Endothelial cell of umbilical vein (primary cell): ENCODE measurements at regions not wholly inside any gene's neighbourhood (a gene's known extent, or its start where the extent isn't known, plus 50 kb on each side); places are given as distances from the start of the nearest gene placed in this dataset.

Experiments used
- BruUV-seq: library from RNA; stranded (reverse); fragments of 400-500 nt; replicated peaks from 2 replicates; lab custom pipeline; 2021; lab: Mats Ljungman, UMichigan
- CTCF ChIA-PET: fragments of 300-600, 350-600 bp; sonication (Branson Sonifier 250); formaldehyde crosslinking; loops from one replicate; lab custom pipeline; 2021; ENCODE audit warnings: antibody characterized with exemption, inconsistent platforms; lab: Charles Lee
- POLR2A ChIA-PET: fragments of 300-600, 350-600 bp; sonication (Branson Sonifier 250); formaldehyde crosslinking; loops from one replicate; lab custom pipeline; 2021; ENCODE audit warnings: antibody characterized with exemption, inconsistent platforms; lab: Charles Lee
- DNase-seq: peaks from one replicate; pipeline ENCODE4 v3.0.0-alpha.2; 2011; ENCODE audit warnings: low read depth, low spot score
- FAIRE-seq: peaks from 2 replicates; lab custom pipeline; 2011; peaks lifted over from hg19 to GRCh38; lab: Jason Lieb, UNC
- H2AFZ ChIP-seq: 2 replicates; pipeline ENCODE4 v1.6.0; 2012; ENCODE audit warnings: low read depth, low read length, control low read depth, inconsistent platforms
- H3K27ac ChIP-seq: 2 replicates; pipeline ENCODE4 v1.5.1; 2011; ENCODE audit warnings: low read depth, mild to moderate bottlenecking, control low read depth, low read length, moderate library complexity; ENCODE audit not compliant: insufficient read depth
- H3K27me3 ChIP-seq, 2 experiments: 2 replicates each; pipeline versions ENCODE4 v1.6.0 to v1.6.1; 2011; ENCODE audit warnings: low read length in 2 of 2, mixed read lengths in 1 of 2; ENCODE audit not compliant: control insufficient read depth in 2 of 2, insufficient read depth in 2 of 2
- H3K36me3 ChIP-seq, 2 experiments: 2 replicates in 1 of 2; 3 replicates in 1 of 2; pipeline ENCODE4 v1.5.1; 2011; ENCODE audit warnings: low read length in 2 of 2, mild to moderate bottlenecking in 1 of 2, moderate library complexity in 1 of 2; ENCODE audit not compliant: control insufficient read depth in 2 of 2, insufficient read depth in 2 of 2; ENCODE audit errors: extremely low read depth in 1 of 2
- H3K4me1 ChIP-seq: 3 replicates; pipeline ENCODE4 v1.5.1; 2011; ENCODE audit warnings: mild to moderate bottlenecking, low read length; ENCODE audit not compliant: control insufficient read depth, insufficient read depth; ENCODE audit errors: extremely low read depth
- H3K4me2 ChIP-seq: 2 replicates; pipeline ENCODE4 v1.6.1; 2011; ENCODE audit warnings: low read length, control low read depth, mixed read lengths; ENCODE audit not compliant: insufficient read depth
- H3K4me3 ChIP-seq, 3 experiments: fragments of 200-600 bp in 1 of 3; sonication (generic), shearing (Covaris generic) in 1 of 3; replicated peaks in 1 of 3; 2 replicates each; pipeline ENCODE4 v1.5.1; 2011 to 2016; ENCODE audit warnings: control low read depth in 3 of 3, low read length in 3 of 3, mild to moderate bottlenecking in 2 of 3, inconsistent platforms in 1 of 3, low read depth in 1 of 3, moderate library complexity in 1 of 3; ENCODE audit not compliant: insufficient read depth in 1 of 3
- H3K79me2 ChIP-seq: 2 replicates; pipeline ENCODE4 v1.6.0; 2012; ENCODE audit warnings: low read length, inconsistent platforms; ENCODE audit not compliant: control insufficient read depth, insufficient read depth
- H3K9ac ChIP-seq: replicated peaks from 2 replicates; pipeline ENCODE3; 2011; ENCODE audit warnings: low read length, control low read depth; ENCODE audit not compliant: insufficient read depth; ENCODE audit errors: extremely low read depth
- H3K9me1 ChIP-seq: replicated peaks from 3 replicates; pipeline ENCODE4 v1.6.0; 2011; ENCODE audit warnings: mild to moderate bottlenecking, low read length; ENCODE audit not compliant: control insufficient read depth, insufficient read depth; ENCODE audit errors: extremely low read depth
- H3K9me3 ChIP-seq: replicated peaks from 2 replicates; pipeline ENCODE4 v1.5.1; 2012; ENCODE audit warnings: low read length, inconsistent platforms; ENCODE audit not compliant: control insufficient read depth, insufficient read depth
- H4K20me1 ChIP-seq: replicated peaks from 2 replicates; pipeline ENCODE3; 2011; ENCODE audit warnings: mild to moderate bottlenecking, low read length; ENCODE audit not compliant: control insufficient read depth, insufficient read depth; ENCODE audit errors: extremely low read depth
- CTCF ChIP-seq, 2 donors: IDR thresholded peaks; 1 replicate in 1 of 2; 2 replicates in 1 of 2; pipeline ENCODE4 v1.5.1; 2011; ENCODE audit warnings: low read length in 2 of 2, mild to moderate bottlenecking in 2 of 2, moderate library complexity in 2 of 2, control low read depth in 1 of 2, inconsistent platforms in 1 of 2, low read depth in 1 of 2; ENCODE audit not compliant: insufficient read depth in 1 of 2; ENCODE audit errors: extremely low read depth in 1 of 2
- EZH2 ChIP-seq: IDR thresholded peaks from 2 replicates; pipeline ENCODE4 v1.6.1; 2012; ENCODE audit warnings: borderline replicate concordance, low read depth, mild to moderate bottlenecking, moderate library complexity, low read length, inconsistent platforms; ENCODE audit not compliant: severe bottlenecking
- FOS ChIP-seq: IDR thresholded peaks from 2 replicates; pipeline ENCODE4 v1.6.1; 2011; ENCODE audit warnings: mild to moderate bottlenecking, low read length, moderate library complexity, borderline replicate concordance; ENCODE audit not compliant: insufficient read depth
- GATA2 ChIP-seq: IDR thresholded peaks from 2 replicates; pipeline ENCODE4 v1.7.0; 2011; ENCODE audit warnings: low read depth, mild to moderate bottlenecking, moderate library complexity, mixed read lengths, low read length; ENCODE audit not compliant: insufficient read length, insufficient read depth
- JUN ChIP-seq: IDR thresholded peaks from 2 replicates; pipeline ENCODE4 v1.6.1; 2011; ENCODE audit warnings: borderline replicate concordance, low read depth; ENCODE audit not compliant: insufficient read length, insufficient read depth
- MAX ChIP-seq: IDR thresholded peaks from 2 replicates; pipeline ENCODE4 v1.6.1; 2011; ENCODE audit not compliant: insufficient read depth, insufficient read length
- MYC ChIP-seq: IDR thresholded peaks from one replicate; pipeline ENCODE4 v1.6.1; 2011; ENCODE audit warnings: mild to moderate bottlenecking, low read depth, low read length
- POLR2A ChIP-seq: IDR thresholded peaks from 2 replicates; pipeline ENCODE4 v1.6.1; 2012; ENCODE audit warnings: low read depth, mild to moderate bottlenecking, control low read depth, low read length
- POLR2AphosphoS5 ChIP-seq: IDR thresholded peaks from 2 replicates; pipeline ENCODE4 v1.6.1; 2012; ENCODE audit warnings: low read depth, mild to moderate bottlenecking, control low read depth, low read length, moderate library complexity; ENCODE audit not compliant: insufficient read depth
- dilution Hi-C: fragments of 300-500 bp; cut with MboI; formaldehyde crosslinking; loops from one replicate; pipeline ENCODE4 v1.15.0; 2019; ENCODE audit warnings: low sequenced_read_pairs; ENCODE audit not compliant: extremely low pct_ligation_motif_present
- intact Hi-C: fragments of 100-400 bp; cut with micrococcal nuclease; formaldehyde crosslinking; loops from one replicate; pipeline ENCODE4 v1.10.0; 2022

- H3K9me1 ChIP-seq, result no peaks in the 10 kb centered on the region
- H4K20me1 ChIP-seq, result no peaks in the 10 kb centered on the region
- no peaks in the 10 kb centered on the region for H3K4me1 ChIP-seq
- TF ChIP-seq MYC, result no peak
- no peak for TF ChIP-seq JUN
- no peak for TF ChIP-seq EZH2
- TF ChIP-seq GATA2, result no peak
- TF ChIP-seq POLR2AphosphoS5, result no peak
- TF ChIP-seq POLR2A, result no peak
- TF ChIP-seq MAX, result no peak
- TF ChIP-seq CTCF (IDR thresholded peaks at IDR 0.05; ENCODE audit: extremely low read depth in 1 of 2, insufficient read depth in 1 of 2, low read depth in 1 of 2, low read length in 2 of 2), result no peak
- TF ChIP-seq FOS, result no peak
- intact Hi-C loops (no loop called here), dilution Hi-C loops (no loop called here)
- ChIA-PET CTCF (no interaction called here), POLR2A (no interaction called here)
- H3K27me3 ChIP-seq, result no peaks in the 10 kb centered on the region
- H3K4me3 ChIP-seq, result no peak overlapping the region
- FAIRE-seq, result no peak
- no peak overlapping the region for H3K27ac ChIP-seq
- H3K36me3 ChIP-seq, result no peaks in the 10 kb centered on the region
- H3K9ac ChIP-seq, result no peak overlapping the region
- no peak for DNase-seq
- no peak overlapping the region for H3K4me2 ChIP-seq
- H3K9me3 ChIP-seq, result peaks cover 3% of the 10 kb centered on the region
- BruUV-seq, result no TSS peak
- no peaks in the 10 kb centered on the region for H3K79me2 ChIP-seq
- H2AFZ ChIP-seq, result no peak overlapping the region
Measured at GRCh38 chr2:5070257-5070656, 621.9 kb upstream of the SOX11 start.
